GM23338 (cell line): ENCODE measurements at regions not wholly inside any gene's neighbourhood (a gene's known extent, or its start where the extent isn't known, plus 50 kb on each side); places are given as distances from the start of the nearest gene placed in this dataset.

Experiments used
- CREB1 ChIP-seq: fragments of 250-450 bp; sonication (Bioruptor Pico); IDR thresholded peaks from 2 replicates; pipeline ENCODE4 v1.5.0; 2020; ENCODE audit warnings: low read depth, mild to moderate bottlenecking, moderate library complexity
- CTCF ChIP-seq, 2 experiments: fragments of 200-600 bp in 1 of 2; sonication (generic) in 1 of 2; conservative IDR thresholded peaks; 2 replicates each; pipeline versions ENCODE4 v1.5.1 to v1.6.1; 2016 to 2017; ENCODE audit warnings: antibody characterized with exemption in 2 of 2, low read depth in 2 of 2, mild to moderate bottlenecking in 2 of 2, moderate library complexity in 1 of 2
- EZH2 ChIP-seq: fragments of 200-600 bp; sonication (generic); IDR thresholded peaks from one replicate; pipeline ENCODE4 v1.8.0; 2017; ENCODE audit warnings: antibody characterized with exemption, mild to moderate bottlenecking, low read depth; ENCODE audit not compliant: unreplicated experiment
- EZH2phosphoT487 ChIP-seq: fragments of 200-600 bp; sonication (generic); IDR thresholded peaks from one replicate; pipeline ENCODE4 v1.8.1; 2018; ENCODE audit warnings: antibody characterized with exemption; ENCODE audit not compliant: unreplicated experiment
- POLR2AphosphoS5 ChIP-seq: IDR thresholded peaks from 2 replicates; pipeline ENCODE4 v1.6.1; 2016; ENCODE audit warnings: antibody characterized with exemption, low read depth
- ZNF331 ChIP-seq: fragments of 250-450 bp; sonication (Bioruptor Pico); IDR thresholded peaks from 2 replicates; pipeline ENCODE4 v1.5.0; 2020; ENCODE audit warnings: low read depth, mild to moderate bottlenecking, moderate library complexity
- TF ChIP-seq, protein P1 (sequence below): IDR thresholded peaks from one replicate; pipeline ENCODE4 v1.6.1; 2018; ENCODE audit warnings: antibody characterized with exemption; ENCODE audit not compliant: unreplicated experiment

- no peak for TF ChIP-seq EZH2
- no peak for TF ChIP-seq CTCF (conservative IDR thresholded peaks at IDR 0.05; ENCODE audit: low read depth in 2 of 2)
- TF ChIP-seq POLR2AphosphoS5 = no peak
- no peak for TF ChIP-seq CREB1
- TF ChIP-seq ZNF331 (CRISPR knock-in tag) = no peak
- TF ChIP-seq EZH2phosphoT487 = no peak
- TF ChIP-seq, protein P1, sequence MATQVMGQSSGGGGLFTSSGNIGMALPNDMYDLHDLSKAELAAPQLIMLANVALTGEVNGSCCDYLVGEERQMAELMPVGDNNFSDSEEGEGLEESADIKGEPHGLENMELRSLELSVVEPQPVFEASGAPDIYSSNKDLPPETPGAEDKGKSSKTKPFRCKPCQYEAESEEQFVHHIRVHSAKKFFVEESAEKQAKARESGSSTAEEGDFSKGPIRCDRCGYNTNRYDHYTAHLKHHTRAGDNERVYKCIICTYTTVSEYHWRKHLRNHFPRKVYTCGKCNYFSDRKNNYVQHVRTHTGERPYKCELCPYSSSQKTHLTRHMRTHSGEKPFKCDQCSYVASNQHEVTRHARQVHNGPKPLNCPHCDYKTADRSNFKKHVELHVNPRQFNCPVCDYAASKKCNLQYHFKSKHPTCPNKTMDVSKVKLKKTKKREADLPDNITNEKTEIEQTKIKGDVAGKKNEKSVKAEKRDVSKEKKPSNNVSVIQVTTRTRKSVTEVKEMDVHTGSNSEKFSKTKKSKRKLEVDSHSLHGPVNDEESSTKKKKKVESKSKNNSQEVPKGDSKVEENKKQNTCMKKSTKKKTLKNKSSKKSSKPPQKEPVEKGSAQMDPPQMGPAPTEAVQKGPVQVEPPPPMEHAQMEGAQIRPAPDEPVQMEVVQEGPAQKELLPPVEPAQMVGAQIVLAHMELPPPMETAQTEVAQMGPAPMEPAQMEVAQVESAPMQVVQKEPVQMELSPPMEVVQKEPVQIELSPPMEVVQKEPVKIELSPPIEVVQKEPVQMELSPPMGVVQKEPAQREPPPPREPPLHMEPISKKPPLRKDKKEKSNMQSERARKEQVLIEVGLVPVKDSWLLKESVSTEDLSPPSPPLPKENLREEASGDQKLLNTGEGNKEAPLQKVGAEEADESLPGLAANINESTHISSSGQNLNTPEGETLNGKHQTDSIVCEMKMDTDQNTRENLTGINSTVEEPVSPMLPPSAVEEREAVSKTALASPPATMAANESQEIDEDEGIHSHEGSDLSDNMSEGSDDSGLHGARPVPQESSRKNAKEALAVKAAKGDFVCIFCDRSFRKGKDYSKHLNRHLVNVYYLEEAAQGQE = no peak
Measured at GRCh38 chr9:18346745-18347144, 127.2 kb upstream of the ADAMTSL1 start.
